Transverse colon (tissue), 4 donors: ENCODE measurements at regions not wholly inside any gene's neighbourhood (a gene's known extent, or its start where the extent isn't known, plus 50 kb on each side); places are given as distances from the start of the nearest gene placed in this dataset.

Source experiments
- DNase-seq: peaks from one replicate; pipeline ENCODE4 v3.0.0-alpha.2; 2019
- H3K27ac ChIP-seq, 4 donors: fragments of 200-600 bp; sonication (generic); 2 replicates each; pipeline ENCODE4 v1.5.1; 2016 to 2018; ENCODE audit warnings: inconsistent platforms in 4 of 4
- H3K27me3 ChIP-seq: fragments of 200-600 bp; sonication (generic); 2 replicates; pipeline ENCODE4 v1.5.1; 2017; ENCODE audit warnings: inconsistent platforms
- H3K36me3 ChIP-seq, 4 donors: fragments of 200-600 bp; sonication (generic); 2 replicates each; pipeline ENCODE4 v1.5.1; 2017 to 2019; ENCODE audit warnings: inconsistent platforms in 4 of 4
- H3K4me1 ChIP-seq, 4 donors: fragments of 200-600 bp; sonication (generic); 2 replicates each; pipeline ENCODE4 v1.5.1; 2017 to 2020; ENCODE audit warnings: inconsistent platforms in 4 of 4
- H3K4me3 ChIP-seq, 4 donors: fragments of 200-600 bp; sonication (generic); 1 replicate in 1 of 4; 2 replicates in 3 of 4; pipeline versions ENCODE4 v1.5.1 to v1.6.1; 2017 to 2019; ENCODE audit warnings: inconsistent platforms in 4 of 4
- H3K9me3 ChIP-seq, 2 donors: fragments of 200-600 bp; sonication (generic); 2 replicates each; pipeline ENCODE4 v1.5.1; 2017 to 2019; ENCODE audit warnings: inconsistent platforms in 2 of 2
- CTCF ChIP-seq, 5 experiments: fragments of 200-600 bp in 3 of 5; fragments of 450-650 bp in 2 of 5; sonication (generic) in 3 of 5; IDR thresholded peaks; 1 replicate in 2 of 5; 2 replicates in 3 of 5; pipeline ENCODE4 v1.5.1; 2016 to 2017; ENCODE audit warnings: antibody characterized with exemption in 5 of 5, inconsistent platforms in 3 of 5, mild to moderate bottlenecking in 2 of 5, moderate library complexity in 1 of 5
- EP300 ChIP-seq: sonication (generic); formaldehyde crosslinking; IDR thresholded peaks from one replicate; pipeline ENCODE4 v1.6.1; 2017; ENCODE audit warnings: antibody characterized with exemption, low read depth
- POLR2A ChIP-seq: fragments of 450-650 bp; IDR thresholded peaks from one replicate; pipeline ENCODE4 v1.6.1; 2016; ENCODE audit warnings: antibody characterized with exemption, mild to moderate bottlenecking, moderate library complexity
- POLR2AphosphoS5 ChIP-seq, 3 donors: sonication (generic); formaldehyde crosslinking; IDR thresholded peaks; one replicate each; pipeline ENCODE4 v1.6.1; 2016; ENCODE audit warnings: antibody characterized with exemption in 3 of 3
- WGBS, 2 donors: methylation state at CpG; one replicate each; pipeline ENCODE4 v1.1.5; 2018; ENCODE audit warnings: low coverage in 1 of 2; 5-methylcytosine and 5-hydroxymethylcytosine counted together
- in situ Hi-C, 4 donors: fragments of 200-750 bp; cut with MboI; loops; one replicate each; pipeline versions ENCODE4 v1.15.0 to v1.15.1; 2017; ENCODE audit warnings: low sequenced_read_pairs in 3 of 4, low pct_ligation_motif_present in 1 of 4, low pct_unique_long_range_greater_than_20kb in 1 of 4
- intact Hi-C: fragments of 100-400 bp; cut with DNase I; formaldehyde crosslinking; loops from one replicate; pipeline ENCODE4 v1.15.1; 2023; ENCODE audit warnings: low total_unique reads

- Histone ChIP-seq H3K36me3 (no peaks in the 10 kb centered on the region), H3K9me3 (peaks cover 0 to 5% of the 10 kb centered on the region in 2 donors), H3K27me3 (no peaks in the 10 kb centered on the region), H3K27ac (no peak overlapping the region), H3K4me3 (no peak overlapping the region), H3K4me1 (no peaks in the 10 kb centered on the region)
- in situ Hi-C loops: no loop called here
- 70 to 86% methylated on average over 2 of the region's 2 CpGs for WGBS, 2 donors
- DNase-seq: no peak
- intact Hi-C loops: no loop called here
- no peak for TF ChIP-seq EP300
- TF ChIP-seq CTCF (IDR thresholded peaks at IDR 0.05): no peak
- no peak for TF ChIP-seq POLR2A
- no peak for TF ChIP-seq POLR2AphosphoS5 (IDR thresholded peaks at IDR 0.05)
Observed at GRCh38 chr2:83006961-83007360, 1452.1 kb downstream of the SUCLG1 start.

- H3K36me3 ChIP-seq: no peaks in the 10 kb centered on the region
- TF ChIP-seq POLR2AphosphoS5 (IDR thresholded peaks at IDR 0.05) (no peak), EP300 (no peak), POLR2A (no peak), CTCF (IDR thresholded peaks at IDR 0.05) (no peak)
- DNase-seq: no peak
- WGBS, 2 donors: 94 to 96% methylated on average over 2 of the region's 2 CpGs
- intact Hi-C loops: no loop called here
- no peaks in the 10 kb centered on the region for H3K9me3 ChIP-seq
- H3K27me3 ChIP-seq: no peaks in the 10 kb centered on the region
- in situ Hi-C loops: no loop called here
- peaks cover 0 to 1% (median 0%) of the 10 kb centered on the region in 4 donors for H3K4me1 ChIP-seq
- no peak overlapping the region for H3K27ac ChIP-seq
- H3K4me3 ChIP-seq: no peak overlapping the region
Observed at GRCh38 chr2:83003555-83003954, 1455.5 kb downstream of the SUCLG1 start.

GRCh38 chr2:83002706-83003105 lies 1456.4 kb downstream of the SUCLG1 start:
- H3K27me3 ChIP-seq: no peaks in the 10 kb centered on the region
- H3K9me3 ChIP-seq: no peaks in the 10 kb centered on the region
- H3K27ac ChIP-seq: no peak overlapping the region
- no peaks in the 10 kb centered on the region for H3K36me3 ChIP-seq
- H3K4me1 ChIP-seq: peaks cover 0 to 3% (median 0%) of the 10 kb centered on the region in 4 donors
- intact Hi-C loops: no loop called here
- 56 to 66% methylated on average over 2 of the region's 2 CpGs for WGBS, 2 donors
- H3K4me3 ChIP-seq: no peak overlapping the region
- in situ Hi-C loops: no loop called here
- no peak for DNase-seq
- TF ChIP-seq EP300: no peak
- no peak for TF ChIP-seq CTCF (IDR thresholded peaks at IDR 0.05)
- TF ChIP-seq POLR2A: no peak
- no peak for TF ChIP-seq POLR2AphosphoS5 (IDR thresholded peaks at IDR 0.05)

- H3K36me3 ChIP-seq: no peaks in the 10 kb centered on the region
- no peaks in the 10 kb centered on the region for H3K27me3 ChIP-seq
- no peaks in the 10 kb centered on the region for H3K9me3 ChIP-seq
- no peak overlapping the region for H3K27ac ChIP-seq
- H3K4me3 ChIP-seq: no peak overlapping the region
- WGBS, 2 donors: 21 to 24% methylated on average over 2 of the region's 2 CpGs
- no peak for DNase-seq
- H3K4me1 ChIP-seq: peaks cover 0 to 3% (median 0%) of the 10 kb centered on the region in 4 donors
- intact Hi-C loops: no loop called here
- in situ Hi-C loops: no loop called here
- TF ChIP-seq EP300 (no peak), CTCF (IDR thresholded peaks at IDR 0.05) (no peak), POLR2A (no peak), POLR2AphosphoS5 (IDR thresholded peaks at IDR 0.05) (no peak)
Observed at GRCh38 chr2:82998781-82999180, 1460.3 kb downstream of the SUCLG1 start.
